Activated T-cell treated with anti-CD3 and anti-CD28 coated beads, Interleukin-2, amount 50 U/mL, for 72 hours (primary cell): ENCODE measurements at regions not wholly inside any gene's neighbourhood (a gene's known extent, or its start where the extent isn't known, plus 50 kb on each side); places are given as distances from the start of the nearest gene placed in this dataset.

Source experiments
- ATAC-seq, 2 donors: fragments of 150-1000 bp; cut with Tn5 transposase; replicated peaks in 1 of 2; 2 replicates each; pipeline ENCODE4 v1.10.0; 2021; ENCODE audit warnings: moderate library complexity in 2 of 2, mild to moderate bottlenecking in 1 of 2
- DNase-seq, 2 donors: peaks; one replicate each; pipeline ENCODE4 v3.0.0; 2021 to 2022; ENCODE audit warnings: mixed read lengths in 1 of 2
- H3K27ac Mint-ChIP-seq: one replicate; pipeline ENCODE4 v1.8.0; 2022; ENCODE audit warnings: mild to moderate bottlenecking, moderate library complexity, mixed read lengths
- H3K27me3 Mint-ChIP-seq: one replicate; pipeline ENCODE4 v1.8.0; 2022; ENCODE audit warnings: low read depth, mixed read lengths
- H3K36me3 Mint-ChIP-seq, 2 donors: one replicate each; pipeline ENCODE4 v1.8.0; 2022; ENCODE audit warnings: mixed read lengths in 2 of 2, mild to moderate bottlenecking in 1 of 2; ENCODE audit not compliant: insufficient read depth in 2 of 2
- H3K4me1 Mint-ChIP-seq: one replicate; pipeline ENCODE4 v1.8.0; 2022; ENCODE audit warnings: low read depth, mixed read lengths
- H3K4me3 Mint-ChIP-seq, 2 donors: one replicate each; pipeline ENCODE4 v1.8.0; 2022; ENCODE audit warnings: mild to moderate bottlenecking in 2 of 2, mixed read lengths in 2 of 2, moderate library complexity in 2 of 2
- H3K9me3 Mint-ChIP-seq, 2 donors: one replicate each; pipeline ENCODE4 v1.8.0; 2022; ENCODE audit warnings: mixed read lengths in 2 of 2

GRCh38 chr7:130918129-130919052, 184.4 kb upstream of the KLF14 start:
- peaks cover 100% of the 10 kb centered on the region for H3K4me1 Mint-ChIP-seq
- H3K36me3 Mint-ChIP-seq: peaks cover 12 to 37% of the 10 kb centered on the region in 2 donors
- peak overlapping the region; percentile 98 for H3K27ac Mint-ChIP-seq
- peak overlapping the region; percentile 72 to 86 for H3K4me3 Mint-ChIP-seq
- no peaks in the 10 kb centered on the region for H3K9me3 Mint-ChIP-seq
- peak; percentile 65 to 71 for DNase-seq
- no peaks in the 10 kb centered on the region for H3K27me3 Mint-ChIP-seq
- ATAC-seq: peak; percentile 54 to 61

GRCh38 chr7:130919316-130920103, 185.5 kb upstream of the KLF14 start:
- H3K4me1 Mint-ChIP-seq: peaks cover 99% of the 10 kb centered on the region
- DNase-seq (no peak), ATAC-seq (peak in 1 of 2 donors; percentile 26)
- no peaks in the 10 kb centered on the region for H3K27me3 Mint-ChIP-seq
- H3K9me3 Mint-ChIP-seq: no peaks in the 10 kb centered on the region
- H3K36me3 Mint-ChIP-seq: peaks cover 10 to 39% of the 10 kb centered on the region in 2 donors
- H3K27ac Mint-ChIP-seq: peak overlapping the region; percentile 98
- H3K4me3 Mint-ChIP-seq: peak overlapping the region; percentile 72 to 86

GRCh38 chr7:130920122-130920521, 186.1 kb upstream of the KLF14 start:
- DNase-seq: no peak

GRCh38 chr7:130921391-130922180, 187.6 kb upstream of the KLF14 start:
- Mint-ChIP-seq H3K27ac (peak overlapping the region; percentile 99), H3K36me3 (peaks cover 9 to 53% of the 10 kb centered on the region in 2 donors), H3K9me3 (no peaks in the 10 kb centered on the region), H3K4me3 (peak overlapping the region in 1 of 2 donors; percentile 24), H3K27me3 (no peaks in the 10 kb centered on the region), H3K4me1 (peaks cover 99% of the 10 kb centered on the region)
- DNase-seq: no peak
- ATAC-seq: no peak

More at GRCh38 chr7:130920122-130920521, 186.1 kb upstream of the KLF14 start:
- Mint-ChIP-seq H3K4me1 (peaks cover 99% of the 10 kb centered on the region), H3K9me3 (no peaks in the 10 kb centered on the region), H3K27ac (peak overlapping the region; percentile 98), H3K27me3 (no peaks in the 10 kb centered on the region), H3K36me3 (peaks cover 12 to 42% of the 10 kb centered on the region in 2 donors), H3K4me3 (peak overlapping the region; percentile 50 to 80)
- no peak for ATAC-seq

- no peaks in the 10 kb centered on the region for H3K27me3 Mint-ChIP-seq
- peaks cover 99% of the 10 kb centered on the region for H3K4me1 Mint-ChIP-seq
- H3K4me3 Mint-ChIP-seq: peak overlapping the region in 1 of 2 donors; percentile 48
- ATAC-seq (no peak), DNase-seq (no peak)
- peak overlapping the region; percentile 99 for H3K27ac Mint-ChIP-seq
- no peaks in the 10 kb centered on the region for H3K9me3 Mint-ChIP-seq
- peaks cover 10 to 54% of the 10 kb centered on the region in 2 donors for H3K36me3 Mint-ChIP-seq
Observed at GRCh38 chr7:130922206-130923112, 188.5 kb upstream of the KLF14 start.

GRCh38 chr7:130923365-130923764, 189.4 kb upstream of the KLF14 start:
- no peaks in the 10 kb centered on the region for H3K9me3 Mint-ChIP-seq
- no peaks in the 10 kb centered on the region for H3K27me3 Mint-ChIP-seq
- H3K4me3 Mint-ChIP-seq: peak overlapping the region in 1 of 2 donors; percentile 48
- H3K36me3 Mint-ChIP-seq: peaks cover 10 to 57% of the 10 kb centered on the region in 2 donors
- ATAC-seq (no peak), DNase-seq (no peak)
- peaks cover 99% of the 10 kb centered on the region for H3K4me1 Mint-ChIP-seq
- peak overlapping the region; percentile 99 for H3K27ac Mint-ChIP-seq

- Mint-ChIP-seq H3K4me3 (no peak overlapping the region), H3K27me3 (no peaks in the 10 kb centered on the region), H3K27ac (peak overlapping the region; percentile 99), H3K9me3 (no peaks in the 10 kb centered on the region), H3K36me3 (peaks cover 10 to 55% of the 10 kb centered on the region in 2 donors), H3K4me1 (peaks cover 97% of the 10 kb centered on the region)
- ATAC-seq: no peak
- no peak for DNase-seq
Observed at GRCh38 chr7:130923930-130924329, 189.9 kb upstream of the KLF14 start.

GRCh38 chr7:130925136-130925794, 191.3 kb upstream of the KLF14 start:
- Mint-ChIP-seq H3K4me3 (peak overlapping the region; percentile 49 to 75), H3K4me1 (peaks cover 97% of the 10 kb centered on the region), H3K27ac (peak overlapping the region; percentile 99), H3K27me3 (no peaks in the 10 kb centered on the region), H3K36me3 (peaks cover 10 to 55% of the 10 kb centered on the region in 2 donors), H3K9me3 (no peaks in the 10 kb centered on the region)
- peak; percentile 47 to 52 for ATAC-seq
- no peak for DNase-seq

GRCh38 chr7:130926001-130926691, 192.1 kb upstream of the KLF14 start:
- peak overlapping the region; percentile 99 for H3K27ac Mint-ChIP-seq
- no peaks in the 10 kb centered on the region for H3K27me3 Mint-ChIP-seq
- H3K4me1 Mint-ChIP-seq: peaks cover 97% of the 10 kb centered on the region
- ATAC-seq (peak; percentile 26 to 28), DNase-seq (no peak)
- H3K9me3 Mint-ChIP-seq: no peaks in the 10 kb centered on the region
- peaks cover 10 to 55% of the 10 kb centered on the region in 2 donors for H3K36me3 Mint-ChIP-seq
- H3K4me3 Mint-ChIP-seq: peak overlapping the region; percentile 36 to 66

- ATAC-seq: peak; percentile 10 to 15
- peaks cover 97% of the 10 kb centered on the region for H3K4me1 Mint-ChIP-seq
- peak overlapping the region; percentile 88 for H3K27ac Mint-ChIP-seq
- no peaks in the 10 kb centered on the region for H3K9me3 Mint-ChIP-seq
- H3K27me3 Mint-ChIP-seq: no peaks in the 10 kb centered on the region
- peak overlapping the region; percentile 58 to 66 for H3K4me3 Mint-ChIP-seq
- peaks cover 10 to 59% of the 10 kb centered on the region in 2 donors for H3K36me3 Mint-ChIP-seq
- DNase-seq: no peak
Observed at GRCh38 chr7:130927062-130927461, 193.1 kb upstream of the KLF14 start.

- H3K27ac Mint-ChIP-seq: peak overlapping the region; percentile 88
Observed at GRCh38 chr7:130927564-130927963, 193.6 kb upstream of the KLF14 start.

More at GRCh38 chr7:130927564-130927963, 193.6 kb upstream of the KLF14 start:
- ATAC-seq: no peak
- Mint-ChIP-seq H3K4me1 (peaks cover 97% of the 10 kb centered on the region), H3K27me3 (no peaks in the 10 kb centered on the region), H3K36me3 (peaks cover 10 to 62% of the 10 kb centered on the region in 2 donors), H3K4me3 (peak overlapping the region; percentile 58 to 66), H3K9me3 (no peaks in the 10 kb centered on the region)
- no peak for DNase-seq
